ENCODE measurements at regions not wholly inside any gene's neighbourhood (a gene's known extent, or its start where the extent isn't known, plus 50 kb on each side); places are given as distances from the start of the nearest gene placed in this dataset.

DNA sequence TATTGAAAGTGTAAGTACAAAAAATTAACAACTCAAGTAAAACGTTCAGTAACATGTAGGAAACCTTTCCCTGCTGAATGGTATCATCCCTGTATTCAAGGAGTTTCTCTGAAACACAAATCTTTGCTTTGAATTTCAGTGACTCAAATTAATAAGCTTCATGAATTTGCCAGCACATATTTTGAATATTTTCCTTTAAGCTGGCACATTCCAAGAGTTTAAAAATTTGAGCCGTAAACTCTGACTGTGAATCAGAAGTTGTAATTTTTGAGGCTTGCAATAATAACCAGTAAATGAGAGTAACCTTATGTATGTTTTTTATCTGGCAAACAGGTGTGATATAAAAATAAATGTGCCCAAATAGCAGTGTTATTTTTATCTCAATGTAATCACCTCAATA is 1722.6 kb upstream of the PRR20A start:
- H3K36me3 ChIP-seq (ENCODE audit: control insufficient read depth in 2 of 4, insufficient read depth in 4 of 4, low read length in 3 of 4) = no peaks in the 10 kb centered on the region
- H3K27ac ChIP-seq (ENCODE audit: low read depth, low read length) = no peak overlapping the region
- H3K27me3 ChIP-seq (replicated peaks in 1 of 4; ENCODE audit: control insufficient read depth in 3 of 4, extremely low read depth in 1 of 4, insufficient read depth in 3 of 4, low read length in 3 of 4) = no peaks in the 10 kb centered on the region
- H2BK12ac ChIP-seq (ENCODE audit: low read depth, low read length) = no peak overlapping the region
- H4K8ac ChIP-seq (ENCODE audit: extremely low read depth, insufficient read depth, low read length) = no peak overlapping the region
- no peaks in the 10 kb centered on the region; a peak in 1 of 4 replicates for H3K9me3 ChIP-seq (ENCODE audit: insufficient read depth in 2 of 2, low read depth in 1 of 2, low read length in 1 of 2)
- H2BK5ac ChIP-seq (ENCODE audit: low read depth, low read length) = no peak overlapping the region
- ChIA-PET CTCF (ENCODE audit: partially characterized antibody) (interaction anchor here (0.6 kb wide), 1 partner anchor 8 kb away, joined by 3 read pairs; no protein-coding TSS in a partner anchor), POLR2A (ENCODE audit: partially characterized antibody) (no interaction called here)
- no peak overlapping the region for H3K23ac ChIP-seq (ENCODE audit: insufficient read length)
- 90% methylated on average over 2 of the region's 2 CpGs; no CpG with 5 or more reads in 1 of the 2 experiments for whole genome bisulfite sequencing, 2 experiments (ENCODE audit: extremely low coverage in 1 of 2, insufficient coverage in 1 of 2, insufficient read length in 1 of 2, insufficient replicate concordance in 2 of 2, low coverage in 1 of 2, low lambda C conversion rate in 2 of 2, missing lambda C conversion rate in 1 of 2)
- H3K4ac ChIP-seq (replicated peaks; ENCODE audit: insufficient read length, low read depth, low read length) = no peak overlapping the region
- H3K23me2 ChIP-seq (ENCODE audit: low read depth, low read length) = no peaks in the 10 kb centered on the region
- no peaks in the 10 kb centered on the region for H3K4me1 ChIP-seq (replicated peaks in 1 of 4; ENCODE audit: control insufficient read depth in 3 of 4, insufficient read depth in 4 of 4, low read length in 3 of 4)
- H3K56ac ChIP-seq (replicated peaks; ENCODE audit: insufficient read length, low read depth, low read length) = no peak overlapping the region
- H2AFZ ChIP-seq (ENCODE audit: low read length) = no peak overlapping the region
- no peak overlapping the region for H2AK5ac ChIP-seq (ENCODE audit: low read depth, low read length)
- no peak overlapping the region for H3K18ac ChIP-seq (ENCODE audit: extremely low read depth, low read length)
- H2BK120ac ChIP-seq (replicated peaks; ENCODE audit: low read depth, low read length) = no peak overlapping the region
- H3K4me2 ChIP-seq (ENCODE audit: insufficient read depth in 1 of 2, low read depth in 2 of 2, low read length in 2 of 2) = no peak overlapping the region
- H3K4me3 ChIP-seq (ENCODE audit: extremely low read depth in 1 of 4, insufficient read depth in 2 of 4, low read depth in 3 of 4, low read length in 4 of 4) = no peak overlapping the region
- no peak overlapping the region for H2BK20ac ChIP-seq (ENCODE audit: low read length)
- TF ChIP-seq TCF12 (IDR thresholded peaks at IDR 0.05; ENCODE audit: low read depth, low read length) = no peak
- no peak for TF ChIP-seq RFX5 (IDR thresholded peaks at IDR 0.05; ENCODE audit: borderline replicate concordance, low read depth, low read length)
- no peak for TF ChIP-seq BRCA1 (IDR thresholded peaks at IDR 0.05; ENCODE audit: low read depth, low read length)
- TF ChIP-seq, protein P1, sequence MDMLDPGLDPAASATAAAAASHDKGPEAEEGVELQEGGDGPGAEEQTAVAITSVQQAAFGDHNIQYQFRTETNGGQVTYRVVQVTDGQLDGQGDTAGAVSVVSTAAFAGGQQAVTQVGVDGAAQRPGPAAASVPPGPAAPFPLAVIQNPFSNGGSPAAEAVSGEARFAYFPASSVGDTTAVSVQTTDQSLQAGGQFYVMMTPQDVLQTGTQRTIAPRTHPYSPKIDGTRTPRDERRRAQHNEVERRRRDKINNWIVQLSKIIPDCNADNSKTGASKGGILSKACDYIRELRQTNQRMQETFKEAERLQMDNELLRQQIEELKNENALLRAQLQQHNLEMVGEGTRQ (IDR thresholded peaks at IDR 0.05; ENCODE audit: low read length) = no peak
- no peak for TF ChIP-seq SP2 (IDR thresholded peaks at IDR 0.05; ENCODE audit: low read length)
- H4K91ac ChIP-seq (replicated peaks; ENCODE audit: insufficient read length, low read length) = no peak overlapping the region
- DNase-seq (ENCODE audit: low read depth in 1 of 2, low spot score in 2 of 2) (no peak), FAIRE-seq (no peak)
- H3K79me2 ChIP-seq (ENCODE audit: control insufficient read depth in 1 of 2, insufficient read depth in 2 of 2, low read length in 2 of 2) = no peaks in the 10 kb centered on the region
- H4K20me1 ChIP-seq (replicated peaks in 1 of 2; ENCODE audit: control insufficient read depth in 1 of 2, insufficient read depth in 2 of 2, low read length in 2 of 2) = no peaks in the 10 kb centered on the region
- no peak overlapping the region for H2BK15ac ChIP-seq (ENCODE audit: low read length)
- H3K9ac ChIP-seq (replicated peaks in 1 of 4; ENCODE audit: extremely low read depth in 1 of 4, low read depth in 3 of 4, low read length in 3 of 4) = no peak overlapping the region
- H3K14ac ChIP-seq (ENCODE audit: insufficient read length) = no peak overlapping the region
- H4K5ac ChIP-seq (ENCODE audit: insufficient read length, low read depth, low read length) = no peak overlapping the region
- no peaks in the 10 kb centered on the region for H3K79me1 ChIP-seq (ENCODE audit: low read depth, low read length)

All from H1 (cell line).